ENCODE measurements at regions not wholly inside any gene's neighbourhood (a gene's known extent, or its start where the extent isn't known, plus 50 kb on each side); places are given as distances from the start of the nearest gene placed in this dataset.

GRCh38 chr11:109994907-109995306 is 98.3 kb upstream of the ZC3H12C start:
- DNase-seq (ENCODE audit: low spot score), result no peak
- H3K36me3 Mint-ChIP-seq (ENCODE audit: low read depth, unreplicated experiment), result no peaks in the 10 kb centered on the region
- H3K27ac Mint-ChIP-seq (ENCODE audit: unreplicated experiment), result no peak overlapping the region
- no peak for TF ChIP-seq CTCF (IDR thresholded peaks at IDR 0.05; ENCODE audit: unreplicated experiment)
- H3K9me3 Mint-ChIP-seq (ENCODE audit: unreplicated experiment), result no peaks in the 10 kb centered on the region
- no peak overlapping the region for H3K4me3 Mint-ChIP-seq (ENCODE audit: unreplicated experiment)
- no peaks in the 10 kb centered on the region for H3K4me1 Mint-ChIP-seq (ENCODE audit: unreplicated experiment)
- H3K27me3 Mint-ChIP-seq (ENCODE audit: unreplicated experiment), result no peaks in the 10 kb centered on the region

GRCh38 chr11:109996060-109996459 is 97.1 kb upstream of the ZC3H12C start:
- Mint-ChIP-seq H3K4me3 (ENCODE audit: unreplicated experiment) (no peak overlapping the region), H3K27ac (ENCODE audit: unreplicated experiment) (no peak overlapping the region), H3K9me3 (ENCODE audit: unreplicated experiment) (no peaks in the 10 kb centered on the region), H3K36me3 (ENCODE audit: low read depth, unreplicated experiment) (no peaks in the 10 kb centered on the region), H3K4me1 (ENCODE audit: unreplicated experiment) (no peaks in the 10 kb centered on the region), H3K27me3 (ENCODE audit: unreplicated experiment) (no peaks in the 10 kb centered on the region)
- no peak for TF ChIP-seq CTCF (IDR thresholded peaks at IDR 0.05; ENCODE audit: unreplicated experiment)
- DNase-seq (ENCODE audit: low spot score), result no peak

GRCh38 chr11:109998921-109999320 is 94.3 kb upstream of the ZC3H12C start:
- H3K4me1 Mint-ChIP-seq (ENCODE audit: unreplicated experiment), result no peaks in the 10 kb centered on the region
- no peak for DNase-seq (ENCODE audit: low spot score)
- H3K36me3 Mint-ChIP-seq (ENCODE audit: low read depth, unreplicated experiment), result no peaks in the 10 kb centered on the region
- no peak overlapping the region for H3K27ac Mint-ChIP-seq (ENCODE audit: unreplicated experiment)
- H3K27me3 Mint-ChIP-seq (ENCODE audit: unreplicated experiment), result no peaks in the 10 kb centered on the region
- no peak for TF ChIP-seq CTCF (IDR thresholded peaks at IDR 0.05; ENCODE audit: unreplicated experiment)
- no peaks in the 10 kb centered on the region for H3K9me3 Mint-ChIP-seq (ENCODE audit: unreplicated experiment)
- H3K4me3 Mint-ChIP-seq (ENCODE audit: unreplicated experiment), result no peak overlapping the region

- no peaks in the 10 kb centered on the region for H3K27me3 Mint-ChIP-seq (ENCODE audit: unreplicated experiment)
- no peak for TF ChIP-seq CTCF (IDR thresholded peaks at IDR 0.05; ENCODE audit: unreplicated experiment)
Measured at GRCh38 chr11:110000031-110000502, 93.1 kb upstream of the ZC3H12C start.

GRCh38 chr11:110000850-110001249 is 92.3 kb upstream of the ZC3H12C start:
- DNase-seq (ENCODE audit: low spot score), result no peak
- Mint-ChIP-seq H3K27me3 (ENCODE audit: unreplicated experiment) (no peaks in the 10 kb centered on the region), H3K27ac (ENCODE audit: unreplicated experiment) (no peak overlapping the region), H3K4me1 (ENCODE audit: unreplicated experiment) (no peaks in the 10 kb centered on the region), H3K9me3 (ENCODE audit: unreplicated experiment) (no peaks in the 10 kb centered on the region), H3K4me3 (ENCODE audit: unreplicated experiment) (no peak overlapping the region), H3K36me3 (ENCODE audit: low read depth, unreplicated experiment) (no peaks in the 10 kb centered on the region)
- TF ChIP-seq CTCF (IDR thresholded peaks at IDR 0.05; ENCODE audit: unreplicated experiment), result no peak

More at GRCh38 chr11:110000031-110000502, 93.1 kb upstream of the ZC3H12C start:
- Mint-ChIP-seq H3K4me3 (ENCODE audit: unreplicated experiment) (no peak overlapping the region), H3K36me3 (ENCODE audit: low read depth, unreplicated experiment) (no peaks in the 10 kb centered on the region), H3K9me3 (ENCODE audit: unreplicated experiment) (no peaks in the 10 kb centered on the region), H3K27ac (ENCODE audit: unreplicated experiment) (no peak overlapping the region), H3K4me1 (ENCODE audit: unreplicated experiment) (no peaks in the 10 kb centered on the region)
- DNase-seq (ENCODE audit: low spot score), result no peak
